ENCODE measurements at regions not wholly inside any gene's neighbourhood (a gene's known extent, or its start where the extent isn't known, plus 50 kb on each side); places are given as distances from the start of the nearest gene placed in this dataset.

DNA sequence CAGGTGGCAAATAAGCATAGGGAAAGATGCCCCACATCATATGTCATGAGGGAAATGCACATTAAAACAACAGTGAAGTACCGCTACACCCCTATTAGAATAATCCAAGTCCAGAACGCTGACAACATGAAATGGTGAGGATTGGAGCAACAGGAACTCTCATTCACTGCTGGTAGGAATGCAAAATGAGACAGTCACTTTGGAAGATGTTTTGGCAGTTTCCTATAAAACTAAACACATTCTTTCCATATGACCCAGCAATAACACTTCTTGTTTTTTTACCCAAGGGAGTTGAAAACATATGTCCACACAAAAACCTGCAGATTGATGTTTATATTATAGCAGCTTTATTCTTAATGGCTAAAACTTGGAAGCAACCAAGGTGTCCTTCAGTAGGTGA is 116.4 kb upstream of the TOPAZ1 start:
- intact Hi-C loops (cut with micrococcal nuclease): no loop called here
- WGBS (ENCODE audit: insufficient coverage): no CpG with 5 or more reads among the region's 2 CpGs
- no peak overlapping the region for H3K27ac Mint-ChIP-seq

DNA sequence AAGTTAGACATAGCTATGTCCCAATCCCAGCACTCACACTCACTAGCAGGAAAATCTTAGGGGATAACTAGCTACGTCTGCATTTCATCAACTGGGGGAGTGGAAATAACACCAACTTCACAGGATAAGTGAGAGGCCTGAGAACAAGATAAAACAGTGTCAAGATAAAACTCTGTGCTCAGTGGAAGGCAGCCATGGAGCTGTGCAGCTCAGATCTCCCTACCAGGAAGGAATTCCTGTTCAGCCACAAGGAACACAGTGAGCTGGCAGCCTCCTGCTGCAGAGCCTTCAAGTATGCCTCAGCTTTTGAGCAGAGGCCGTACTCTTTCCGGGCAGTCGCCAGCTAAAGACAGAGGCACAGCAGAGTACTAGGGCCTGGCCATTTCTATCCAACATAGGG is 115.8 kb upstream of the TOPAZ1 start:
- no peak for DNase-seq
- Mint-ChIP-seq H3K9me3 (ENCODE audit: insufficient read depth) (no peaks in the 10 kb centered on the region), H3K27me3 (peaks cover 11% of the 10 kb centered on the region), H3K4me3 (no peak overlapping the region), H3K27ac (no peak overlapping the region), H3K4me1 (peaks cover 11% of the 10 kb centered on the region)
- H3K27me3 ChIP-seq (replicated peaks in 1 of 4; ENCODE audit: control extremely low read depth in 1 of 4, control insufficient read depth in 3 of 4, insufficient read depth in 4 of 4, low read length in 3 of 4): no peaks in the 10 kb centered on the region
- H3K4me2 ChIP-seq (replicated peaks; ENCODE audit: low read depth, low read length, poor library complexity, severe bottlenecking): no peak overlapping the region
- POLR2A ChIA-PET: no interaction called here
- no peaks in the 10 kb centered on the region for H3K79me2 ChIP-seq (ENCODE audit: control insufficient read depth, insufficient read depth, low read length)
- H3K4me3 ChIP-seq (ENCODE audit: control extremely low read depth in 1 of 5, extremely low read depth in 1 of 5, insufficient read depth in 1 of 5, low read depth in 2 of 5, low read length in 4 of 5): no peak overlapping the region
- H3K36me3 ChIP-seq (replicated peaks in 1 of 2; ENCODE audit: control extremely low read depth in 1 of 2, control insufficient read depth in 1 of 2, extremely low read depth in 1 of 2, insufficient read depth in 2 of 2, low read length in 1 of 2): no peaks in the 10 kb centered on the region
- H2AFZ ChIP-seq (ENCODE audit: insufficient read depth, low read depth, low read length, poor library complexity, severe bottlenecking): no peak overlapping the region
- H3K27ac ChIP-seq (ENCODE audit: low read length in 2 of 2): no peak overlapping the region
- peaks cover 4 to 13% of the 10 kb centered on the region in 2 donors for H3K4me1 ChIP-seq (ENCODE audit: control insufficient read depth in 2 of 2, insufficient read depth in 2 of 2, low read length in 2 of 2)
- 96% methylated on average over 4 of the region's 4 CpGs for WGBS (ENCODE audit: insufficient coverage)
- no peaks in the 10 kb centered on the region for H3K9me3 ChIP-seq (ENCODE audit: control extremely low read depth in 1 of 3, control insufficient read depth in 2 of 3, insufficient read depth in 1 of 3, low read length in 2 of 3)
- no peak overlapping the region for H3K9ac ChIP-seq (ENCODE audit: low read length)
- intact Hi-C loops (cut with micrococcal nuclease): no loop called here
- H4K20me1 ChIP-seq (ENCODE audit: control insufficient read depth, insufficient read depth, low read length, poor library complexity, severe bottlenecking): no peaks in the 10 kb centered on the region
- ATAC-seq (ENCODE audit: low read depth): no peak
- CTCF ChIA-PET: no interaction called here
- TF ChIP-seq EZH2 (IDR thresholded peaks at IDR 0.05; ENCODE audit: borderline replicate concordance, insufficient read depth, low read depth, low read length, poor library complexity, severe bottlenecking): no peak
- TF ChIP-seq, protein P1, sequence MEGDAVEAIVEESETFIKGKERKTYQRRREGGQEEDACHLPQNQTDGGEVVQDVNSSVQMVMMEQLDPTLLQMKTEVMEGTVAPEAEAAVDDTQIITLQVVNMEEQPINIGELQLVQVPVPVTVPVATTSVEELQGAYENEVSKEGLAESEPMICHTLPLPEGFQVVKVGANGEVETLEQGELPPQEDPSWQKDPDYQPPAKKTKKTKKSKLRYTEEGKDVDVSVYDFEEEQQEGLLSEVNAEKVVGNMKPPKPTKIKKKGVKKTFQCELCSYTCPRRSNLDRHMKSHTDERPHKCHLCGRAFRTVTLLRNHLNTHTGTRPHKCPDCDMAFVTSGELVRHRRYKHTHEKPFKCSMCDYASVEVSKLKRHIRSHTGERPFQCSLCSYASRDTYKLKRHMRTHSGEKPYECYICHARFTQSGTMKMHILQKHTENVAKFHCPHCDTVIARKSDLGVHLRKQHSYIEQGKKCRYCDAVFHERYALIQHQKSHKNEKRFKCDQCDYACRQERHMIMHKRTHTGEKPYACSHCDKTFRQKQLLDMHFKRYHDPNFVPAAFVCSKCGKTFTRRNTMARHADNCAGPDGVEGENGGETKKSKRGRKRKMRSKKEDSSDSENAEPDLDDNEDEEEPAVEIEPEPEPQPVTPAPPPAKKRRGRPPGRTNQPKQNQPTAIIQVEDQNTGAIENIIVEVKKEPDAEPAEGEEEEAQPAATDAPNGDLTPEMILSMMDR (IDR thresholded peaks at IDR 0.05): no peak

More for the DNA sequence above, 116.4 kb upstream of the TOPAZ1 start:
- no peak overlapping the region for H3K4me3 Mint-ChIP-seq
- Histone ChIP-seq H3K4me3 (ENCODE audit: control extremely low read depth in 1 of 5, extremely low read depth in 1 of 5, insufficient read depth in 1 of 5, low read depth in 2 of 5, low read length in 4 of 5) (no peak overlapping the region), H3K4me2 (replicated peaks; ENCODE audit: low read depth, low read length, poor library complexity, severe bottlenecking) (no peak overlapping the region), H3K79me2 (ENCODE audit: control insufficient read depth, insufficient read depth, low read length) (no peaks in the 10 kb centered on the region), H4K20me1 (ENCODE audit: control insufficient read depth, insufficient read depth, low read length, poor library complexity, severe bottlenecking) (no peaks in the 10 kb centered on the region), H3K9ac (ENCODE audit: low read length) (no peak overlapping the region), H3K9me3 (ENCODE audit: control extremely low read depth in 1 of 3, control insufficient read depth in 2 of 3, insufficient read depth in 1 of 3, low read length in 2 of 3) (no peaks in the 10 kb centered on the region), H3K4me1 (ENCODE audit: control insufficient read depth in 2 of 2, insufficient read depth in 2 of 2, low read length in 2 of 2) (peaks cover 1 to 10% of the 10 kb centered on the region in 2 donors), H3K27me3 (replicated peaks in 1 of 4; ENCODE audit: control extremely low read depth in 1 of 4, control insufficient read depth in 3 of 4, insufficient read depth in 4 of 4, low read length in 3 of 4) (no peaks in the 10 kb centered on the region), H3K36me3 (replicated peaks in 1 of 2; ENCODE audit: control extremely low read depth in 1 of 2, control insufficient read depth in 1 of 2, extremely low read depth in 1 of 2, insufficient read depth in 2 of 2, low read length in 1 of 2) (no peaks in the 10 kb centered on the region), H3K27ac (ENCODE audit: low read length in 2 of 2) (no peak overlapping the region), H2AFZ (ENCODE audit: insufficient read depth, low read depth, low read length, poor library complexity, severe bottlenecking) (no peak overlapping the region)
- TF ChIP-seq, protein P1 (IDR thresholded peaks at IDR 0.05): no peak
- TF ChIP-seq EZH2 (IDR thresholded peaks at IDR 0.05; ENCODE audit: borderline replicate concordance, insufficient read depth, low read depth, low read length, poor library complexity, severe bottlenecking): no peak
- H3K27me3 Mint-ChIP-seq: peaks cover 11% of the 10 kb centered on the region
- no peaks in the 10 kb centered on the region for H3K9me3 Mint-ChIP-seq (ENCODE audit: insufficient read depth)
- no peak for ATAC-seq (ENCODE audit: low read depth)
- ChIA-PET POLR2A (no interaction called here), CTCF (no interaction called here)
- no peak for DNase-seq
- H3K4me1 Mint-ChIP-seq: peaks cover 8% of the 10 kb centered on the region
